ACC112 (cell line): ENCODE measurements at regions not wholly inside any gene's neighbourhood (a gene's known extent, or its start where the extent isn't known, plus 50 kb on each side); places are given as distances from the start of the nearest gene placed in this dataset.
A peak's percentile ranks its signal among the peaks of the same experiment; 100 is the strongest.

ENCODE experiments used
- H2AFZ ChIP-seq: fragments of 200-600 bp; sonication (generic); one replicate; pipeline ENCODE4 v1.6.0; 2017; ENCODE audit warnings: antibody characterized with exemption, low read length; ENCODE audit not compliant: unreplicated experiment
- H3K27ac ChIP-seq: fragments of 200-600 bp; sonication (generic); 2 replicates; pipeline ENCODE4 v1.5.1; 2014; ENCODE audit warnings: low read depth, mild to moderate bottlenecking, antibody characterized with exemption, low read length, moderate library complexity
- H3K27me3 ChIP-seq: fragments of 200-600 bp; sonication (generic); 2 replicates; pipeline ENCODE4 v1.6.1; 2014; ENCODE audit warnings: mild to moderate bottlenecking, antibody characterized with exemption, low read length, moderate library complexity, mixed read lengths; ENCODE audit not compliant: insufficient read depth
- H3K36me3 ChIP-seq: fragments of 200-600 bp; sonication (generic); 2 replicates; pipeline ENCODE4 v1.6.1; 2016; ENCODE audit warnings: mild to moderate bottlenecking, antibody characterized with exemption, low read length, moderate library complexity, mixed read lengths; ENCODE audit not compliant: insufficient read depth
- H3K4me1 ChIP-seq: fragments of 200-600 bp; sonication (generic); one replicate; pipeline ENCODE4 v1.6.1; 2016; ENCODE audit warnings: low read length, mixed read lengths; ENCODE audit not compliant: insufficient read depth, unreplicated experiment, control insufficient read depth
- H3K4me3 ChIP-seq: fragments of 200-600 bp; sonication (generic); 2 replicates; pipeline ENCODE4 v1.5.1; 2014; ENCODE audit warnings: mild to moderate bottlenecking, low read depth, low read length
- H3K79me2 ChIP-seq: fragments of 200-600 bp; sonication (generic); one replicate; pipeline ENCODE4 v1.6.0; 2016; ENCODE audit warnings: low read length; ENCODE audit not compliant: control insufficient read depth, unreplicated experiment, insufficient read depth

- H3K4me1 ChIP-seq = peaks cover 47% of the 10 kb centered on the region
- H3K4me3 ChIP-seq = no peak overlapping the region
These were observed 58.6 kb upstream of the IGFBP2 start for GRCh38 chr2:216574586-216574985.

GRCh38 chr2:216575465-216575864, 57.8 kb upstream of the IGFBP2 start:
- Histone ChIP-seq H3K27ac (no peak overlapping the region), H3K79me2 (no peaks in the 10 kb centered on the region), H3K4me3 (no peak overlapping the region), H3K36me3 (no peaks in the 10 kb centered on the region), H2AFZ (no peak overlapping the region), H3K4me1 (peaks cover 47% of the 10 kb centered on the region), H3K27me3 (no peaks in the 10 kb centered on the region)

More at GRCh38 chr2:216574586-216574985, 58.6 kb upstream of the IGFBP2 start:
- Histone ChIP-seq H3K36me3 (no peaks in the 10 kb centered on the region), H3K27ac (no peak overlapping the region), H2AFZ (no peak overlapping the region), H3K79me2 (no peaks in the 10 kb centered on the region), H3K27me3 (no peaks in the 10 kb centered on the region)

DNA sequence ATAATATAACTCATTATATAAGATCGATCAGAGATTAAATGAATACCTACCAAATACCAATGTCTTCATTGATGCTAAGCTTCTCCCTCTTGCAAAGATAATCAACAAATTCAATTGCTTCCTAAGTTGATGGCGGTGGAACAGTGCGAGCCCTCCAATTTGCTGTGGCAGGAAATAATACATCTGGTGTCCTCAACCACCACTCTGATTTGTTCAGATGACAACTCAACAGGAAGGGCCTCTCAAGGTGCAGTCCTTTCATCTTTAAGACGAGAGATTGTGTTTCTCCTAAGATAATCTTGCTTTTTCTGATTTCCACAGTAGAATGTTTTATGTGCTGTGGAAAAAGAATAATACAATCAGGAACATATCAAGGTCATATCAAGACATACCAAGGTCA, 56.6 kb upstream of the IGFBP2 start:
- Histone ChIP-seq H3K27ac (no peak overlapping the region), H3K4me3 (no peak overlapping the region), H3K27me3 (peaks cover 9% of the 10 kb centered on the region; the same call in 1 of the 2 replicates), H3K4me1 (peaks cover 44% of the 10 kb centered on the region), H2AFZ (no peak overlapping the region), H3K36me3 (no peaks in the 10 kb centered on the region), H3K79me2 (no peaks in the 10 kb centered on the region)

GRCh38 chr2:216578325-216578724, 54.9 kb upstream of the IGFBP2 start:
- H3K27me3 ChIP-seq = peaks cover 17% of the 10 kb centered on the region
- peak overlapping the region; percentile 39; the same call in 1 of the 2 replicates for H3K27ac ChIP-seq
- H3K79me2 ChIP-seq = no peaks in the 10 kb centered on the region
- no peaks in the 10 kb centered on the region for H3K36me3 ChIP-seq
- peaks cover 34% of the 10 kb centered on the region for H3K4me1 ChIP-seq
- H2AFZ ChIP-seq = no peak overlapping the region
- 0 out of 2 replicates have a peak overlapping the region, but pooled peaks have one; percentile 3 for H3K4me3 ChIP-seq

- Histone ChIP-seq H3K4me3 (no peak overlapping the region), H2AFZ (no peak overlapping the region), H3K36me3 (no peaks in the 10 kb centered on the region), H3K27ac (no peak overlapping the region), H3K27me3 (peaks cover 17% of the 10 kb centered on the region), H3K79me2 (no peaks in the 10 kb centered on the region), H3K4me1 (peaks cover 7% of the 10 kb centered on the region)
These were observed 50.1 kb upstream of the IGFBP2 start for GRCh38 chr2:216583147-216583546.
